ENCODE measurements at regions not wholly inside any gene's neighbourhood (a gene's known extent, or its start where the extent isn't known, plus 50 kb on each side); places are given as distances from the start of the nearest gene placed in this dataset.

GRCh38 chrX:9318766-9319165, 146.1 kb upstream of the TBL1X start:
- no peaks in the 10 kb centered on the region for H3K9me3 Mint-ChIP-seq

GRCh38 chrX:9320940-9321339, 143.9 kb upstream of the TBL1X start:
- no peaks in the 10 kb centered on the region for H3K36me3 Mint-ChIP-seq (ENCODE audit: low read depth)
- no peak overlapping the region for H3K27ac Mint-ChIP-seq
- no peak overlapping the region for H3K4me3 Mint-ChIP-seq
- peaks cover 3% of the 10 kb centered on the region for H3K4me1 Mint-ChIP-seq (ENCODE audit: low read depth)
- no peaks in the 10 kb centered on the region for H3K9me3 Mint-ChIP-seq
- TF ChIP-seq CTCF (IDR thresholded peaks at IDR 0.05) = no peak
- H3K27me3 Mint-ChIP-seq (ENCODE audit: insufficient read depth) = peaks cover 2% of the 10 kb centered on the region
- no peak for DNase-seq

More at GRCh38 chrX:9318766-9319165, 146.1 kb upstream of the TBL1X start:
- TF ChIP-seq CTCF (IDR thresholded peaks at IDR 0.05) = no peak
- H3K27me3 Mint-ChIP-seq (ENCODE audit: insufficient read depth) = peaks cover 2% of the 10 kb centered on the region
- DNase-seq = no peak
- no peak overlapping the region for H3K4me3 Mint-ChIP-seq
- H3K27ac Mint-ChIP-seq = no peak overlapping the region
- no peaks in the 10 kb centered on the region for H3K36me3 Mint-ChIP-seq (ENCODE audit: low read depth)
- H3K4me1 Mint-ChIP-seq (ENCODE audit: low read depth) = no peaks in the 10 kb centered on the region

GRCh38 chrX:9324676-9325075, 140.2 kb upstream of the TBL1X start:
- no peak for DNase-seq
- no peaks in the 10 kb centered on the region for H3K36me3 Mint-ChIP-seq (ENCODE audit: low read depth)
- TF ChIP-seq CTCF (IDR thresholded peaks at IDR 0.05) = no peak
- peaks cover 31% of the 10 kb centered on the region for H3K4me1 Mint-ChIP-seq (ENCODE audit: low read depth)
- H3K27me3 Mint-ChIP-seq (ENCODE audit: insufficient read depth) = peaks cover 2% of the 10 kb centered on the region
- no peak overlapping the region for H3K27ac Mint-ChIP-seq
- H3K4me3 Mint-ChIP-seq = no peak overlapping the region
- no peaks in the 10 kb centered on the region for H3K9me3 Mint-ChIP-seq

DNA sequence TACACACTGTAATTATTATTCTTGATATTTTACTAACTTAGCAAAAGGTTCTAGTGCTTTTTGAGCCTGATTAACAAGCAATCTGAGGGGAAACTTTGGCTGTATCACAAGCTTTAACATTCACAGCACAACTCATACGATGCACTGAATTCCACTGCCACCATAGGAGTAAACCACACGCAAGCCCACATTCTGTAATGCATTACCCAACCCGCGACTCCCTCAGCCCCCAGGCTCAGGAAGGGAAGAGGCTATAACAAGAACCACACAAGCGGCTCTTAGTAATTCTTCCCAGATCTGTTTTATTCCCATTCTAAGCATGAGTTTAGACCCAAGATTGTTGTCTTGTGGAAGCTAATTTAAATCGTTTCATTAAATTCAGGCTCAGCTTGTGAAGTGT, 138.5 kb upstream of the TBL1X start:
- no peaks in the 10 kb centered on the region for H3K9me3 Mint-ChIP-seq
- H3K36me3 Mint-ChIP-seq (ENCODE audit: low read depth) = no peaks in the 10 kb centered on the region
- DNase-seq = peak; percentile 29
- no peaks in the 10 kb centered on the region; the same call in 1 of the 2 replicates for H3K27me3 Mint-ChIP-seq (ENCODE audit: insufficient read depth)
- peaks cover 31% of the 10 kb centered on the region for H3K4me1 Mint-ChIP-seq (ENCODE audit: low read depth)
- peak overlapping the region; percentile 42 for H3K4me3 Mint-ChIP-seq
- H3K27ac Mint-ChIP-seq = peak overlapping the region; percentile 46; the same call in 1 of the 2 replicates
- TF ChIP-seq CTCF (IDR thresholded peaks at IDR 0.05) = no peak

GRCh38 chrX:9327086-9327746, 137.6 kb upstream of the TBL1X start:
- H3K36me3 Mint-ChIP-seq (ENCODE audit: low read depth) = no peaks in the 10 kb centered on the region
- H3K4me1 Mint-ChIP-seq (ENCODE audit: low read depth) = peaks cover 31% of the 10 kb centered on the region
- peak overlapping the region; percentile 74 for H3K27ac Mint-ChIP-seq
- no peak for DNase-seq
- H3K27me3 Mint-ChIP-seq (ENCODE audit: insufficient read depth) = no peaks in the 10 kb centered on the region
- no peak for TF ChIP-seq CTCF (IDR thresholded peaks at IDR 0.05)
- no peaks in the 10 kb centered on the region for H3K9me3 Mint-ChIP-seq
- peak overlapping the region; percentile 49 for H3K4me3 Mint-ChIP-seq
